HG03342 (cell line): ENCODE measurements at regions not wholly inside any gene's neighbourhood (a gene's known extent, or its start where the extent isn't known, plus 50 kb on each side); places are given as distances from the start of the nearest gene placed in this dataset.

ENCODE experiments used
- ATAC-seq: cut with Tn5 transposase; IDR thresholded peaks from one replicate; pipeline ENCODE4 v1.9.1; 2021; ENCODE audit warnings: mild to moderate bottlenecking, moderate library complexity; ENCODE audit not compliant: unreplicated experiment

DNA sequence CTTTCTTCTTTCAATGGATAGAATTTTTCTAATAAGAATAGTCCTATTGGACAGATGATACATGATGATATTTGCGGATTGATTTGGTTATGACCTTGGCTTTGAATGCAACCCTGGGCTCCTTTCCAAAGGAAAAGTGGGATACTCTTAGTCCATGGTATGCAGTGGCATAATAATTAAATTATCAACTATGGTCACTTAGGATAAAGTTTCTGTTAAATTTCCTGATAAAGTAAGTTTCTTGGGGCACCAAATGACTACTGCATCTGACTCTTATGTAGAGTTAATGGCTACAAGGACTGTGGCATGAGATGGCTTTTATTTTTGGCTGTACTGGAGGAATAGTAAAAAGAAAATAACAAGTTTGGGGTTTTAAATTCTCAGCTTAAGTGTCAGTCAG is 126.7 kb downstream of the QPCT start:
- ATAC-seq: no peak

GRCh38 chr2:37471994-37472393 is 127.6 kb downstream of the QPCT start:
- ATAC-seq: no peak

DNA sequence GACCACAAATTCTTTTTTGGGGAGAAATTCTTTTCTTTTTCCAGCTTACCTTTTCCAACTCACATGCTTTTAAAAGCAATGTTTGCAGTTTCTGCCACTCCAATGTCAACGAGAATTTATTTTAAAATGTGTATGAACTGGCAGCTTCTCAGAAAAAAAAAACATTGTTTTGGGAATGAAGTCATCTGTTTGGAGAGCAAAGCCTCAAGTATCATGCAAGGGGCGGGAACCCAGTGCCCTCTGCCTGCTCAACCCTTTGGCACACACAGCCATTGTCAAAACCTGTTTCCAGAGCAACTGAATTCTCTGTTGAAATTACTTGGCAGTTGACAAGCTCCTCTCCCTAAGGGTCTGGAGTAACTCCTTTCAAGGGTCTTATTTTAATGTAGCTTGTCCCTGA is 128.5 kb downstream of the QPCT start:
- no peak for ATAC-seq

- ATAC-seq: no peak
Observed at GRCh38 chr2:37476411-37476810, 132.0 kb downstream of the QPCT start.

DNA sequence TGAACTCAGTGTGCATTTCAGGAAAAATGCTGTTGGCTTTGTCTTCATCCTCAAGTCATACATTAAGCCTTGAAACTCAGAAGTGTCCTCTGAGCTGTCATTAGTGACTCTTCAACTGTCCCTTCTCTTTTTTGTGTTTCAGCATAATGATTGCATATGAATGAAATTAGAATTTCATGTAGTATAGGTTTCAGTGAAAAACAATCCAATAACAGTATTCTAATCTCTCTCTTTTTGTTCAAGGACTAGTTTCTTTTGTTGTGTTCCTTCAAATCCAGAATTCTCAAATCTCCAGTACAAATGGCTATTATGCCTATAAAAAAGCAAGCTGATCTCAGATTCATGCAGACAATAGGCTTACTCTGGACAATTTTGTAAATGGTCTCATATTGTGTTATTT is 133.5 kb downstream of the QPCT start:
- ATAC-seq: no peak

- no peak for ATAC-seq
Observed at GRCh38 chr2:37481244-37481643, 136.8 kb downstream of the QPCT start.

DNA sequence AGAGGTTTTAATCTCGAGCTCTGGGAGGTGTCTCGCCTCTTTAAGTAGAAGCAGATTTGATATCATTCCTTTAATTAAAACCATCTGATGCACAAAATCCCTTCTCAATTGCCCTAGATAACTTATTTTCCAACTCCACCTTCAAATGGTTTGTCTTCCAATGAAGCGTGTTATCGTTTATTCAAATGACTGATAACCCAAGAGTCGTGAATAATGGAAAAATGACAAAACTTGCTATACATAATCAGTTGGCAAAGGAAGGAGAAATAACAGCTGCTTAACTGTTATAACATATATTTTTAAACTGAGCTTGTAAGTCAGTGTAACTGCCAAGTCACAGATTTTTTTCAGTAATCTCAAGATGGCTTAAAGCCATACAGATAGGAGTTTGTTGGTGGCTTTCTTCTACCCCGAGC is 144.6 kb downstream of the QPCT start:
- ATAC-seq: no peak

- no peak for ATAC-seq
Observed at GRCh38 chr2:37489536-37489935, 145.1 kb downstream of the QPCT start.

- no peak for ATAC-seq
Observed at GRCh38 chr2:37493425-37493824, 149.0 kb downstream of the QPCT start.

- no peak for ATAC-seq
Observed at GRCh38 chr2:37499113-37499512, 154.7 kb downstream of the QPCT start.

DNA sequence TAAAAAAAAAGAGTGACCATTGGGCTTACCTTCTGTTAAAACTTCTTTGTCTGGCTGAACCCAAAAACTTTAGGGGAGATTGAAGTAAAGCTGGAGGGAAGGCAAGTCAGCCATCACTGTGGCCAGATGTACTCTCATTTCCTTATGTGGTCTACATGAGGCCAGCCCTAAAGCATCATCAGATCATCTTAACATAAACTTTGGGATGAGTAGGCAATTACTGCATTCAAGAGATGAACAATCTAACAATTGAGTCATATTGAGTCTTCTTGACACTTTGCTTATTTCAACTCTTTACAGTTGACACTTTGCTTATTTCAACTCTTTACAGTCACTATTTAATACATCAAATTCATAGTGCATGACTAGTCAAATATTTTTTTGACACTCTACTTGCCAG is 155.6 kb downstream of the QPCT start:
- ATAC-seq: no peak

GRCh38 chr2:37501113-37501512 is 156.7 kb downstream of the QPCT start:
- ATAC-seq: no peak

DNA sequence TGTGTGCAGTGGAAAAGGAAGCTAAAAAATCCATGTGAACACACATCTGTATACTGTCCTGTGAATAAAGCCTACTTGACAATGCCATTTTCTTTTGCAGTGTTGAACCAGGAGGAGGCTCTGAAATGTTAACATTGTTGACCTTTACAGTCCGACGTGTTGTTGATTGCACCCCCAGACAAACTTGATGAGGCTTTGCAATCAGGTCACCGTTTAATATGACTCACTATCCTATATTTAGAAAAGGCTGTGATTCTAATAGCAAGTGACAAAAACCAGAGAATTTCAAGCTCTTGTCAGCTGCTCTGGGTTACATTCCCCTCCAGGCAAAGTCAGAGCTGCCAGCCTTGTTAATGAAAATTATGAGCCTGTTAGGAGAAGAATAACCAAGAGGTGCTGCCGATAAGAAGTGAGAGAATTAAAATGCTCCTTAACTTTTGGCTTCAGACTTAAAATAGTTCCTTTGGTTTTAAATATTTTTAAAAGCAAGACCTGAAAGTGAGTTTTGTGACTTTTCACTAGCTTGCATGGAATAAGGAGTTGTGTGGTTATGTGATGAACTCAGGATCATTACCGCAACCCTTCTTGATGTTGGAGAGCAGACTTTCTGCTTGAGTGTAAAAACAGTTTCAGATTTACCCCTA is 162.1 kb downstream of the QPCT start:
- ATAC-seq: no peak

- no peak for ATAC-seq
Observed at GRCh38 chr2:37507051-37507410, 162.6 kb downstream of the QPCT start.

DNA sequence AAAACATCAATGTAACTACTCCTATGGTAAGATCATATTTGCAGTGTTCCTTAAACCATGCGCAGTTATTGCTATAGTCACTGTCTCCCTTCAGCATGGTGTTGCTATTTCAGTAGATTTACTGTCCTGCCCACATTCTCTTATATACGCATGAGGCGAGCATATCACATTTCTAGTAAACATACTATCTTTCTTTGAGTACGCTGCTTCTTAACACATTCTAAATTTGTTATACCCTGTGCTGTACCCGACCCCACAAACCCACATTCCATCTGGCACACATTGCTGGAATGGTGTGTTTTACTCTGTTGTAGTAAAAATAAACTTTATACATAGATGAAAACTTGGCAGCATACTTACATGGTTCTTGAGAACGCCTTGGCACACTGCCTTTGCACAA is 163.3 kb downstream of the QPCT start:
- ATAC-seq: no peak

GRCh38 chr2:37512971-37513370 is 158.5 kb downstream of the CDC42EP3 start:
- ATAC-seq: no peak

GRCh38 chr2:37523814-37524362 is 147.6 kb downstream of the CDC42EP3 start:
- ATAC-seq: no peak

GRCh38 chr2:37526323-37526722 is 145.1 kb downstream of the CDC42EP3 start:
- ATAC-seq: no peak

DNA sequence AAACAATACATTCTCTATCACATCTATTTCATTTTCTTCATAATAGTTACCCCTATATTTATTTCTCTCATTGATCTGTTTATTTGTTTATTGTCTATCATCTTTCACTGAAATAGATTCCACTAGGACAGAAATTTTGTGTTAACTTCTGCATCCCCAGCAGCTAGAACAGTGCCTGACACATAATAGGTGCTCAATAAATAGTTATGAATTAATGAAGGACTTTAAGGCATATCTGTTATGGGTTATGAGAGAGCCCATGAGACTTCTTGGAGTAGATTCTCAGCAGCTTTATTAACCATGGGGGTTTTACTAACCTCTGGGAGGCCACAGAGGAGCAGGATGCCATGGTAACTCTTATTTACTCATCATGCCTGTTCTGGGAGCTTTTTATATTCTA is 144.6 kb downstream of the CDC42EP3 start:
- no peak for ATAC-seq

DNA sequence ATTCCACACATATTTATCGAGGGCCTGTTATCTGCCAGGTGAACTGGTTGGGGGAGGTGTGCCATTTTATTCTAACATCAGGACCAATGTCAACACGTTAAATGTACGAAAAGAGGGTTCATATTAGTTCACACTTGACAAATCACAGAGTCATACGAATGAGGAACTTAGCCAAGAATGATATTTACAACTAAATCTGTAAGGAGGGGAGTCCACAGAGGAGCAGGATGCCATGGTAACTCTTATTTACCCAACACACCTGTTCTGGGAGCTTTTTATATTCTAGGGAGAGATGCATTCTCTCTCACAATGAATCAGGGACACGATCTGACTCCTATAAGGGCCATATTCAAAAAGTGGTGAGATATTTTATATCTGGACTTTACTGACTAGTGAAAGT is 144.1 kb downstream of the CDC42EP3 start:
- no peak for ATAC-seq

GRCh38 chr2:37529830-37530415 is 141.5 kb downstream of the CDC42EP3 start:
- no peak for ATAC-seq

DNA sequence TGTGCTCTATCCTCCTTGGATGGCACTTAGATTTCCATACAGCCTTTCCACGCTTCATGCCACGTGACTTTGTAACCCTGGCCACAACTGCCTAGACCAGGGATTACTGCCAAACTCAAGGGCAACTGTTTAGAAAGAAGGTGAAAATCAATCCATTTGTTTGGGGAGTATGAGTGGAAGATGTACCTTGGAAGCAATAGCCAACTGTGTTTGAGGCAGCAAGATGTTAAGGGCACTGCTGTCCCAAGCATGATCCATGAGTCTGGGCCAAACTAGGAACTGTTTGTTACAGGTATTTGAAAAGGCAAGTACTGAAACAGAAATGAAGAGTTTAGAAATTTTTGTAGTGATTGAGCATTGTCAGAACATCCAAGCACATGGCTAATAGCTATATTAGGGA is 138.9 kb downstream of the CDC42EP3 start:
- ATAC-seq: no peak

GRCh38 chr2:37537316-37537715 is 134.1 kb downstream of the CDC42EP3 start:
- ATAC-seq: no peak
